Activated B cell treated with CpG ODN at 0.5 μM for 24 hours (primary cell): ENCODE measurements at regions not wholly inside any gene's neighbourhood (a gene's known extent, or its start where the extent isn't known, plus 50 kb on each side); places are given as distances from the start of the nearest gene placed in this dataset.

Experiments
- ATAC-seq: fragments of 200-7000 bp; cut with Tn5 transposase; one replicate; pipeline ENCODE4 v1.10.0; 2021; ENCODE audit warnings: low read depth, mild to moderate bottlenecking, moderate library complexity
- CTCF ChIA-PET: fragments of 350-600 bp; sonication (Branson Sonifier 250); formaldehyde crosslinking; loops from one replicate; lab custom pipeline; 2021; ENCODE audit warnings: antibody characterized with exemption; lab: Charles Lee
- POLR2A ChIA-PET: fragments of 350-600 bp; sonication (Branson Sonifier 250); formaldehyde crosslinking; loops from one replicate; lab custom pipeline; 2021; ENCODE audit warnings: antibody characterized with exemption; lab: Charles Lee
- DNase-seq: peaks from one replicate; pipeline ENCODE4 v3.0.0; 2022
- H3K27ac Mint-ChIP-seq: one replicate; pipeline ENCODE4 v1.8.0; 2020; ENCODE audit warnings: mixed read lengths
- H3K27me3 Mint-ChIP-seq: one replicate; pipeline ENCODE4 v1.8.0; 2021; ENCODE audit warnings: mixed read lengths
- H3K36me3 Mint-ChIP-seq: one replicate; pipeline ENCODE4 v1.8.0; 2021; ENCODE audit warnings: low read depth, mixed read lengths
- H3K4me1 Mint-ChIP-seq: one replicate; pipeline ENCODE4 v1.8.0; 2021; ENCODE audit warnings: mixed read lengths
- H3K4me3 Mint-ChIP-seq: one replicate; pipeline ENCODE4 v1.8.0; 2020; ENCODE audit warnings: mild to moderate bottlenecking, mixed read lengths
- H3K9me3 Mint-ChIP-seq: one replicate; pipeline ENCODE4 v1.8.0; 2020; ENCODE audit warnings: mixed read lengths
- CTCF ChIP-seq: fragments of 200-600 bp; IDR thresholded peaks from one replicate; pipeline ENCODE4 v1.8.0; 2022; ENCODE audit warnings: antibody characterized with exemption, mild to moderate bottlenecking
- intact Hi-C: fragments of 100-400 bp; cut with micrococcal nuclease; formaldehyde crosslinking; loops from one replicate; pipeline ENCODE4 v1.15.1; 2024

GRCh38 chr2:66021296-66021695 is 413.6 kb upstream of the MEIS1 start:
- Mint-ChIP-seq H3K36me3 (no peaks in the 10 kb centered on the region), H3K9me3 (no peaks in the 10 kb centered on the region), H3K27me3 (peaks cover 4% of the 10 kb centered on the region), H3K27ac (no peak overlapping the region), H3K4me1 (no peaks in the 10 kb centered on the region), H3K4me3 (no peak overlapping the region)
- intact Hi-C loops = no loop called here
- ChIA-PET CTCF (no interaction called here), POLR2A (no interaction called here)
- ATAC-seq (no peak), DNase-seq (no peak)
- no peak for TF ChIP-seq CTCF

GRCh38 chr2:66017763-66018162 is 417.2 kb upstream of the MEIS1 start:
- no peaks in the 10 kb centered on the region for H3K36me3 Mint-ChIP-seq
- peaks cover 2% of the 10 kb centered on the region for H3K9me3 Mint-ChIP-seq
- no peaks in the 10 kb centered on the region for H3K4me1 Mint-ChIP-seq
- CTCF ChIA-PET = no interaction called here
- POLR2A ChIA-PET = no interaction called here
- DNase-seq = no peak
- intact Hi-C loops = no loop called here
- no peak overlapping the region for H3K4me3 Mint-ChIP-seq
- no peak overlapping the region for H3K27ac Mint-ChIP-seq
- TF ChIP-seq CTCF = no peak
- H3K27me3 Mint-ChIP-seq = peaks cover 4% of the 10 kb centered on the region
- no peak for ATAC-seq

- no peaks in the 10 kb centered on the region for H3K36me3 Mint-ChIP-seq
- DNase-seq (no peak), ATAC-seq (no peak)
- no peak for TF ChIP-seq CTCF
- H3K27ac Mint-ChIP-seq = no peak overlapping the region
- H3K9me3 Mint-ChIP-seq = peaks cover 2% of the 10 kb centered on the region
- no peak overlapping the region for H3K4me3 Mint-ChIP-seq
- CTCF ChIA-PET = no interaction called here
- POLR2A ChIA-PET = no interaction called here
- H3K4me1 Mint-ChIP-seq = no peaks in the 10 kb centered on the region
- peaks cover 4% of the 10 kb centered on the region for H3K27me3 Mint-ChIP-seq
- intact Hi-C loops = no loop called here
Measured at GRCh38 chr2:66014450-66014849, 420.5 kb upstream of the MEIS1 start.

- ATAC-seq = no peak
- POLR2A ChIA-PET = no interaction called here
- Mint-ChIP-seq H3K27me3 (peaks cover 4% of the 10 kb centered on the region), H3K9me3 (peaks cover 2% of the 10 kb centered on the region), H3K27ac (no peak overlapping the region), H3K4me3 (no peak overlapping the region), H3K4me1 (no peaks in the 10 kb centered on the region), H3K36me3 (no peaks in the 10 kb centered on the region)
- CTCF ChIA-PET = no interaction called here
- intact Hi-C loops = no loop called here
- no peak for DNase-seq
- TF ChIP-seq CTCF = no peak
Measured at GRCh38 chr2:66013456-66013855, 421.5 kb upstream of the MEIS1 start.

GRCh38 chr2:66003931-66004330 is 431.0 kb upstream of the MEIS1 start:
- no peak for ATAC-seq
- Mint-ChIP-seq H3K4me1 (no peaks in the 10 kb centered on the region), H3K9me3 (no peaks in the 10 kb centered on the region), H3K4me3 (no peak overlapping the region), H3K27ac (no peak overlapping the region), H3K27me3 (no peaks in the 10 kb centered on the region), H3K36me3 (no peaks in the 10 kb centered on the region)
- intact Hi-C loops = no loop called here
- ChIA-PET POLR2A (no interaction called here), CTCF (no interaction called here)
- no peak for DNase-seq
- TF ChIP-seq CTCF = no peak
